NCI-H2029 treated with DMSO at 0.1 percent for 48 hours (cell line): ENCODE measurements at regions not wholly inside any gene's neighbourhood (a gene's known extent, or its start where the extent isn't known, plus 50 kb on each side); places are given as distances from the start of the nearest gene placed in this dataset.

Experiments used
- DNase-seq: peaks from one replicate; lab custom pipeline; 2025; lab: John Stamatoyannopoulos, UW

GRCh38 chr9:126017758-126018157 lies 270.6 kb downstream of the PBX3 start:
- DNase-seq, result no peak

GRCh38 chr9:126020836-126021235 lies 273.7 kb downstream of the PBX3 start:
- DNase-seq, result no peak

GRCh38 chr9:126023962-126024361 lies 276.8 kb downstream of the PBX3 start:
- DNase-seq, result no peak

GRCh38 chr9:126024581-126025230 lies 277.5 kb downstream of the PBX3 start:
- DNase-seq, result no peak

- no peak for DNase-seq
These were observed 278.8 kb downstream of the PBX3 start for GRCh38 chr9:126025991-126026390.

GRCh38 chr9:126027566-126027965 lies 280.4 kb downstream of the PBX3 start:
- DNase-seq, result no peak

- no peak for DNase-seq
These were observed 281.6 kb downstream of the PBX3 start for GRCh38 chr9:126028746-126029145.

- no peak for DNase-seq
These were observed 283.5 kb downstream of the PBX3 start for GRCh38 chr9:126030716-126031115.

- no peak for DNase-seq
These were observed 283.9 kb downstream of the PBX3 start for GRCh38 chr9:126031116-126031515.

- no peak for DNase-seq
These were observed 285.0 kb downstream of the PBX3 start for GRCh38 chr9:126032135-126032534.

GRCh38 chr9:126033318-126033717 lies 286.1 kb downstream of the PBX3 start:
- no peak for DNase-seq

GRCh38 chr9:126033956-126034355 lies 286.8 kb downstream of the PBX3 start:
- no peak for DNase-seq

- no peak for DNase-seq
These were observed 289.7 kb downstream of the PBX3 start for GRCh38 chr9:126036881-126037291.

GRCh38 chr9:126038790-126039189 lies 287.8 kb upstream of the MVB12B start:
- no peak for DNase-seq

- DNase-seq, result no peak
These were observed 282.9 kb upstream of the MVB12B start for GRCh38 chr9:126043681-126044080.

- no peak for DNase-seq
These were observed 277.5 kb upstream of the MVB12B start for GRCh38 chr9:126049088-126049487.

- DNase-seq, result no peak
These were observed 276.6 kb upstream of the MVB12B start for GRCh38 chr9:126049896-126050604.

- DNase-seq, result no peak
These were observed 276.0 kb upstream of the MVB12B start for GRCh38 chr9:126050605-126050990.

- no peak for DNase-seq
These were observed 275.0 kb upstream of the MVB12B start for GRCh38 chr9:126051446-126052130.

- no peak for DNase-seq
These were observed 273.8 kb upstream of the MVB12B start for GRCh38 chr9:126052791-126053190.

GRCh38 chr9:126053913-126054312 lies 272.7 kb upstream of the MVB12B start:
- DNase-seq, result no peak

GRCh38 chr9:126055381-126055985 lies 271.1 kb upstream of the MVB12B start:
- DNase-seq, result no peak
